Upper lobe of left lung (tissue), 4 donors: ENCODE measurements at regions not wholly inside any gene's neighbourhood (a gene's known extent, or its start where the extent isn't known, plus 50 kb on each side); places are given as distances from the start of the nearest gene placed in this dataset.

Experiments used
- CTCF ChIP-seq, 6 experiments: fragments of 450-650 bp in 4 of 6; fragments of 200-600 bp in 2 of 6; sonication (generic) in 2 of 6; IDR thresholded peaks; one replicate each; pipeline ENCODE4 v1.5.1; 2016 to 2019; ENCODE audit warnings: antibody characterized with exemption in 6 of 6
- EP300 ChIP-seq, 4 donors: sonication (generic); formaldehyde crosslinking; IDR thresholded peaks; one replicate each; pipeline ENCODE4 v1.5.1; 2017; ENCODE audit warnings: antibody characterized with exemption in 4 of 4, control low read depth in 2 of 4
- POLR2A ChIP-seq, 4 donors: fragments of 450-650 bp; IDR thresholded peaks; one replicate each; pipeline ENCODE4 v1.5.1; 2016 to 2017; ENCODE audit warnings: antibody characterized with exemption in 4 of 4, mild to moderate bottlenecking in 2 of 4
- POLR2AphosphoS5 ChIP-seq, 2 donors: sonication (generic); formaldehyde crosslinking; IDR thresholded peaks; one replicate each; pipeline ENCODE4 v1.5.1; 2017; ENCODE audit warnings: antibody characterized with exemption in 2 of 2

GRCh38 chr7:83856094-83856493 is 207.2 kb upstream of the SEMA3E start:
- TF ChIP-seq CTCF (IDR thresholded peaks at IDR 0.05) (no peak), POLR2A (IDR thresholded peaks at IDR 0.05) (no peak), POLR2AphosphoS5 (IDR thresholded peaks at IDR 0.05) (no peak), EP300 (IDR thresholded peaks at IDR 0.05) (no peak)
